NCI-H446 (cell line): ENCODE measurements at regions not wholly inside any gene's neighbourhood (a gene's known extent, or its start where the extent isn't known, plus 50 kb on each side); places are given as distances from the start of the nearest gene placed in this dataset.

Source experiments
- DNase-seq, 2 experiments: peaks; one replicate each; lab custom pipeline; 2025; lab: John Stamatoyannopoulos, UW

- DNase-seq = peak; percentile 14 to 80
These were observed 72.8 kb upstream of the ASTN2 start for GRCh38 chr9:117487555-117488175.

DNA sequence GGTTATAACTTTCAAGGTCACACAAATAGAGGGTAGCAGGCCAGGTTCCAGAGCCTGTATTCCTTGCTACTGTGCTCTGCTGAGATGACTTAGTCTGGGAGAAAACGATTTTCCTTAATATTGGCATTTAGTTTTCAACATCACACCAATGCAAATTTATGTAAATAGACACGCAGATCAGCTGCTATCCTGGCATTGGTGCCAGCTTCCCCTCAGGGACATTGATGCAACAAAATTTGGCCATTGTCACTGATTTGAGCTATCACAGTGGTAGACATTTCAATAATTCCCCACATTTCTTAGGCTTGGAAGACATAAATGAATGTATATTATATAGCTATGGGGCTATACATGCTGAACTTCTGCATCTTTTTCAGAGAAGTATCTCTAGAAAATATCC is 71.6 kb upstream of the ASTN2 start:
- no peak for DNase-seq

DNA sequence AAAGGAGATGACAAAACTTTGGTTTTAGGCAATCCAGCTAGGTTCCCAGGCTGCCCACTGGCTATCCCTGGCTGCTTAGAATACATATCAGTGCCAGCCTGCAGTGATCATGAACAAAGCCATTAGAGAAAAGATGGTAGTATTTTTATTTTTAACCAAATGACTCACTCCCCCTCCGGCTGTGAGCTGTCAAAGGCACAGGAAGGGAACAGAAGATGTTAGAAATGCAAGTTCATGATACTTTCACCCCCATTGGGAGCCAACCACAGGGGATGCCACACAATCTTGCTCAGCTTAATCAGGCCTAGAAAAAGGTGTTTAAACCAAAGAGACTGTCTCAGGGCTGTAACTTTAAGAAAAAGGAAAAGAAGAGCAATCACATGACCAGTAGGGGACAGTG is 70.3 kb upstream of the ASTN2 start:
- DNase-seq = peak in 1 of 2 experiments; percentile 9

GRCh38 chr9:117480729-117481128 is 65.9 kb upstream of the ASTN2 start:
- no peak for DNase-seq

GRCh38 chr9:117480253-117480652 is 65.4 kb upstream of the ASTN2 start:
- peak in 1 of 2 experiments; percentile 2 for DNase-seq

DNA sequence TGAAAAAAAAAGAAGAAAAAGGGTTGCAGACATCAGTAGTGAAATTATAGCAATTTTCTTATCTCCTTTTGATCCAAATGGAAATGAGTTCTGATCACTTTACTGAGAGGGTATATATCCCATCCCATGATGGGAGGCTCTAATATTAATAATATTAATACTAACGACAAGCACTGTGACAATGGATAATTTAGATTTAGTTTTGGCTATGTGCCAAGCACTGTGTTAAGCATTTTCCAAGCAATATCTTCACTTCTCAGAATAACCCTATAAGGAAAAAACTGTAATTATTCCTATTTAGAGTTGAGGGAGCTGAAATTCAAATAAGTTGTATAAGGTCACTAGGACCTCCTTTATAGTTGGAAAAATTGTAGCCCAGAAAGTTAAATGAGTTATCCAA is 58.4 kb upstream of the ASTN2 start:
- DNase-seq = no peak

DNA sequence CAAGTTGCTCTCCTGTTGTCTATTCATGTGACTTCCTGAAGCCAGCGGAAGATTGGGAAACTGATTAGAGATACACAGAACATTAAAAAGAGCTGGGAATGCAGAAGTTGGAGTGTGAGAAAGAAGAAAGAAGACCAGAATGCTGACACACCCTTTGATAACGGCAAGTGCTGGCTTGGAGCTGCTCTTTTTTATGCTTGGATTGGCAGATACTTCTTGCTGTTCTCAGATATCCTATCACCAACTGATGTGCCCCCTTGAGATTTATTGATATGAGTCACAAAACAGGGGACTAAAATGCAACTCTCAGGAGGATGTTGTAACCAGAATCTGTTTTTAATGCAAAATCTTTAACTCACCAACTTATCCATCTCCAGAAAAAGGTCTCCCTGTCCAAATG is 56.0 kb upstream of the ASTN2 start:
- no peak for DNase-seq

DNA sequence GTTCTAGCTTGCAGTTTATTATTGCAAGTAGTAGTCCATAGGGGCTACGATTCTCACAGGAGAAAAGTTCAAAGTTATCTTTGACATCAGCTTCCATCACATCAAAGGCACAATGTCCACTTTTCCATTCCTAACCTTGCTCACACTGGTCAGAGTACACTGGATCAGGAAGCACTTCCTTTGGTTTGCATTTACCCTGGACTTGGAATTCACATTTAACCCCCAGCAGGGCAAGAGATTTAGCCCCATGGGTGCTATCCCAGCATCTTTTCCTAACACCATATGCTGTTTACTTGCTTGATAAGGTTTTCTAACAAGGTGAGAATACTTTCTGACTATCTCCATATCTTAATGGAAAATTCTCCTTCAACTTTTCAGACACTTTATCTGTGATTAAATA is 55.6 kb upstream of the ASTN2 start:
- no peak for DNase-seq

GRCh38 chr9:117466111-117466510 is 51.3 kb upstream of the ASTN2 start:
- no peak for DNase-seq

- DNase-seq = peak in 1 of 2 experiments; percentile 6
These were observed 50.8 kb upstream of the ASTN2 start for GRCh38 chr9:117465706-117466105.

- DNase-seq = peak; percentile 95
These were observed 50.2 kb upstream of the ASTN2 start for GRCh38 chr9:117464941-117465616.
